ENCODE measurements at regions not wholly inside any gene's neighbourhood (a gene's known extent, or its start where the extent isn't known, plus 50 kb on each side); places are given as distances from the start of the nearest gene placed in this dataset.

DNA sequence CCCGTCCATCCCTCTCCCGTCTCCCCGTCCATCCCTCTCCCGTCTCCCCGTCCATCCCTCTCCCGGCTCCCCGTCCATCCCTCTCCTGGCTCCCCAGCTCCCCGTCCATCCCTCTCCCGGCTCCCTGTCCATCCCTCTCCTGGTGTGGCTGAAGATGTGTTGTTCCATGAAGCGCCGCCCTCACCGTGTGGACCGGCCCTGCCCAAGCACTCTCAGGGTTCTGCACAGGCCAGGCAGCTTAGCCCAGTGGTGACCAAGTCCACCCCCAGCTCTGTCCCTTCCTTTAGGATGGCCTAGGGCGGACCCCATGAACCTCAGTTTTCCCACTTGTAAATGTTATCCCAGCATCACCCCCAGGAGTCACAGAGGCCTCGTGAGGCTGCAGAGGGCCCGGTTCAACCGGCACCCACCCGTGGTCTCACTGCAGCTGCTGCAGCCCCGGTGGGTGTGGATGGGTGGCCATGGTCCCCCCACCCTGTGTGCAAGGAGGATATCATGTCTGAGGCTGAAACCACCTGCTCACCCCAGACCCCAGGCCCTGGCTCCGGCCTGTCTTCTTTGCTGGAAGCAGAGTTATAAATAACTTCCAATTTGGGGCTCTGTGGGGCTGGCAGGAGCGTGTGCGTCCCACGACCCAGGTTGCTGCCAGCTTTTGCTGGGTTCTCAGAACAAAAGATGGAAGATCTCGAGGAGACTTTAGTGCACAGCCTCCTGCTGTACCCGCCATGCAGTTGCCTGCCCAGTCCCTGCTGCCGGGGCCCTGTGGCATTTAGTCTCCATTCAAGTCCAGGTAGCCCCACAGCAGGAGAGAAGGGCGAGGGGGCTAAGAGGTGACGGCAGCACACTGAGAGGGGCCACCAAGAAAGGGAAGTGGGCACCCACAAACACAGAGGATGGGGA, 1147.8 kb downstream of the BRD1 start:
- no peak overlapping the region for H3K27ac ChIP-seq (replicated peaks)
- no peak for DNase-seq (ENCODE audit: low read depth in 1 of 2, low spot score in 1 of 2)
- TF ChIP-seq, protein P1, sequence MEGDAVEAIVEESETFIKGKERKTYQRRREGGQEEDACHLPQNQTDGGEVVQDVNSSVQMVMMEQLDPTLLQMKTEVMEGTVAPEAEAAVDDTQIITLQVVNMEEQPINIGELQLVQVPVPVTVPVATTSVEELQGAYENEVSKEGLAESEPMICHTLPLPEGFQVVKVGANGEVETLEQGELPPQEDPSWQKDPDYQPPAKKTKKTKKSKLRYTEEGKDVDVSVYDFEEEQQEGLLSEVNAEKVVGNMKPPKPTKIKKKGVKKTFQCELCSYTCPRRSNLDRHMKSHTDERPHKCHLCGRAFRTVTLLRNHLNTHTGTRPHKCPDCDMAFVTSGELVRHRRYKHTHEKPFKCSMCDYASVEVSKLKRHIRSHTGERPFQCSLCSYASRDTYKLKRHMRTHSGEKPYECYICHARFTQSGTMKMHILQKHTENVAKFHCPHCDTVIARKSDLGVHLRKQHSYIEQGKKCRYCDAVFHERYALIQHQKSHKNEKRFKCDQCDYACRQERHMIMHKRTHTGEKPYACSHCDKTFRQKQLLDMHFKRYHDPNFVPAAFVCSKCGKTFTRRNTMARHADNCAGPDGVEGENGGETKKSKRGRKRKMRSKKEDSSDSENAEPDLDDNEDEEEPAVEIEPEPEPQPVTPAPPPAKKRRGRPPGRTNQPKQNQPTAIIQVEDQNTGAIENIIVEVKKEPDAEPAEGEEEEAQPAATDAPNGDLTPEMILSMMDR (IDR thresholded peaks at IDR 0.05; ENCODE audit: insufficient read depth, low read length), result no peak
- TF ChIP-seq POLR2AphosphoS5 (IDR thresholded peaks at IDR 0.05; ENCODE audit: low read depth), result no peak
- TF ChIP-seq, protein P2, sequence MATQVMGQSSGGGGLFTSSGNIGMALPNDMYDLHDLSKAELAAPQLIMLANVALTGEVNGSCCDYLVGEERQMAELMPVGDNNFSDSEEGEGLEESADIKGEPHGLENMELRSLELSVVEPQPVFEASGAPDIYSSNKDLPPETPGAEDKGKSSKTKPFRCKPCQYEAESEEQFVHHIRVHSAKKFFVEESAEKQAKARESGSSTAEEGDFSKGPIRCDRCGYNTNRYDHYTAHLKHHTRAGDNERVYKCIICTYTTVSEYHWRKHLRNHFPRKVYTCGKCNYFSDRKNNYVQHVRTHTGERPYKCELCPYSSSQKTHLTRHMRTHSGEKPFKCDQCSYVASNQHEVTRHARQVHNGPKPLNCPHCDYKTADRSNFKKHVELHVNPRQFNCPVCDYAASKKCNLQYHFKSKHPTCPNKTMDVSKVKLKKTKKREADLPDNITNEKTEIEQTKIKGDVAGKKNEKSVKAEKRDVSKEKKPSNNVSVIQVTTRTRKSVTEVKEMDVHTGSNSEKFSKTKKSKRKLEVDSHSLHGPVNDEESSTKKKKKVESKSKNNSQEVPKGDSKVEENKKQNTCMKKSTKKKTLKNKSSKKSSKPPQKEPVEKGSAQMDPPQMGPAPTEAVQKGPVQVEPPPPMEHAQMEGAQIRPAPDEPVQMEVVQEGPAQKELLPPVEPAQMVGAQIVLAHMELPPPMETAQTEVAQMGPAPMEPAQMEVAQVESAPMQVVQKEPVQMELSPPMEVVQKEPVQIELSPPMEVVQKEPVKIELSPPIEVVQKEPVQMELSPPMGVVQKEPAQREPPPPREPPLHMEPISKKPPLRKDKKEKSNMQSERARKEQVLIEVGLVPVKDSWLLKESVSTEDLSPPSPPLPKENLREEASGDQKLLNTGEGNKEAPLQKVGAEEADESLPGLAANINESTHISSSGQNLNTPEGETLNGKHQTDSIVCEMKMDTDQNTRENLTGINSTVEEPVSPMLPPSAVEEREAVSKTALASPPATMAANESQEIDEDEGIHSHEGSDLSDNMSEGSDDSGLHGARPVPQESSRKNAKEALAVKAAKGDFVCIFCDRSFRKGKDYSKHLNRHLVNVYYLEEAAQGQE (IDR thresholded peaks at IDR 0.05; ENCODE audit: insufficient replicate concordance, low read depth), result no peak
- TF ChIP-seq SPI1 (IDR thresholded peaks at IDR 0.05; ENCODE audit: borderline replicate concordance, low read depth), result no peak
- TF ChIP-seq GABPA (IDR thresholded peaks at IDR 0.05; ENCODE audit: low read depth), result no peak
- no peak overlapping the region for H3K4me3 ChIP-seq (replicated peaks; ENCODE audit: insufficient read depth, low read length)
- no peaks in the 10 kb centered on the region for H3K27me3 ChIP-seq (ENCODE audit: insufficient read depth, poor library complexity, severe bottlenecking)

DNA sequence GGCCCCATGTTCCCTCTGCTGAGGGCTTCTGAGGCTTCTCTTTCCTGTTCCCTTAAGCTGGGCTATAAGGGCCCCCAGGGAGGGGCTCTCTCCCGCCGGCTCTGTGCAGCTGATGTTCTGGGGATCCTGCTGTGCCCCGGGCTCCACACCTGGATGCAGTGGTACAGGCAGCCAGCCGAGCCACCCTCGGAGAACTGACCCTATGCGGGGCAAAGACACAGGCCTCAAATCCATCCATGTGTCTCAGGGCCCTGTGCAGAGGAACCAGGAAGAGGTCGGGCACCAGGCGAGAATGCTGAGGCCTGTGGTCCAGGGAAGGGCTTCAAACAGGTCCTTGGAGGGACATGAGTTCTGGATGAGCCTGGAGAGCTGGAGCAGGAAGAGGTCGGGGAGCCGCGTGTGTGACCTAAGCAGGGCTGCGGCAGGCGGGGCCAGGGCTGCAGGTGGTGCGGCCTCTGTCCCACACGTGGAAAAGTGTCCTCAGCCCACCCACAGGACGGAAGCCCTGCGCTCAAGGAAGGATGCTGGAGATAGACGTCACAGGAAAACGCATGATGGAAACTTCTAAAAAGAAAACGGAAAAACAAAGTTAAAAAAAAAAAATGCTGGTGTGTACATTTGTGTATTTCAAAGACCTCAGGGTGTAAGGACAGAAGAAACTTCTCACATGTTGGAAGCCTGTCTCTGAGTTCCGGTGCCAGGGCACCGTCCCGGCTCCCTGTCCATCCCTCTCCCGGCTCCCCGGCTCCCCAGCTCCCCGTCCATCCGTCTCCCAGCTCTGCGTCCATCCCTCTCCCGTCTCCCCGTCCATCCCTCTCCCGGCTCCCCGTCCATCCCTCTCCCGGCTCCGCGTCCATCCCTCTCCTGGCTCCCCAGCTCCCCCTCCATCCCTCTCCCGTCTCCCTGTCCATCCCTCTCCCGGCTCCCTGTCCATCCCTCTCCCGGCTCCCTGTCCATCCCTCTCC, 1149.2 kb downstream of the BRD1 start:
- H3K27me3 ChIP-seq (ENCODE audit: insufficient read depth, poor library complexity, severe bottlenecking), result no peaks in the 10 kb centered on the region
- no peak for DNase-seq (ENCODE audit: low read depth in 1 of 2, low spot score in 1 of 2)
- H3K27ac ChIP-seq (replicated peaks), result no peak overlapping the region
- H3K4me3 ChIP-seq (replicated peaks; ENCODE audit: insufficient read depth, low read length), result no peak overlapping the region
- TF ChIP-seq SPI1 (IDR thresholded peaks at IDR 0.05; ENCODE audit: borderline replicate concordance, low read depth), result no peak
- TF ChIP-seq, protein P2 (IDR thresholded peaks at IDR 0.05; ENCODE audit: insufficient replicate concordance, low read depth), result no peak
- TF ChIP-seq GABPA (IDR thresholded peaks at IDR 0.05; ENCODE audit: low read depth), result no peak
- no peak for TF ChIP-seq POLR2AphosphoS5 (IDR thresholded peaks at IDR 0.05; ENCODE audit: low read depth)
- TF ChIP-seq, protein P1 (IDR thresholded peaks at IDR 0.05; ENCODE audit: insufficient read depth, low read length), result no peak

DNA sequence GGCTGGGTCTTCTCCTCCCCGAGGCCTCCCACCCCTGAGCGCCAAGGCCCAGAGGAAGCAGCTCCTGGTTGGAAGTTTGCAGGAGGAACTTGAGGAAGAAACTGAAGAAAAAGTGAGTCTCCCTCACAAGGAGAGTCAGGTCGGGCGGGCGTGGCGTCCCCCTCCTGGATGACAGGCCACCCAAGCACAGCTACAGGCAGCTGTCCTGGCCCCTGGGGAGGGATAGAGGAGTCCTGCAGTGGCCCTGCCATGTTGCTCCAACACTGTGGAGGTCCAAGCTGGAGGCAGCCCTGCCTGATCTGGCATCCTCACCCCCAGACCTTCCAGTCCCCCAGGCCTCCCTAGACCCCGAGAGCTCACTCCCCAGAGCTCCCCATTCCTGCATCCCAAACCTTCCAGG, 1150.1 kb downstream of the BRD1 start:
- no peaks in the 10 kb centered on the region for H3K27me3 ChIP-seq (ENCODE audit: insufficient read depth, poor library complexity, severe bottlenecking)
- no peak overlapping the region for H3K27ac ChIP-seq (replicated peaks)
- no peak overlapping the region for H3K4me3 ChIP-seq (replicated peaks; ENCODE audit: insufficient read depth, low read length)
- no peak for DNase-seq (ENCODE audit: low read depth in 1 of 2, low spot score in 1 of 2)
- TF ChIP-seq, protein P1 (IDR thresholded peaks at IDR 0.05; ENCODE audit: insufficient read depth, low read length), result no peak
- TF ChIP-seq POLR2AphosphoS5 (IDR thresholded peaks at IDR 0.05; ENCODE audit: low read depth) (no peak), GABPA (IDR thresholded peaks at IDR 0.05; ENCODE audit: low read depth) (no peak), SPI1 (IDR thresholded peaks at IDR 0.05; ENCODE audit: borderline replicate concordance, low read depth) (no peak)
- TF ChIP-seq, protein P2 (IDR thresholded peaks at IDR 0.05; ENCODE audit: insufficient replicate concordance, low read depth), result no peak

Measured in HL-60 (cell line).